H1 (cell line): ENCODE measurements at regions not wholly inside any gene's neighbourhood (a gene's known extent, or its start where the extent isn't known, plus 50 kb on each side); places are given as distances from the start of the nearest gene placed in this dataset.

Experiments used
- EGR1 ChIP-seq: IDR thresholded peaks from 2 replicates; pipeline ENCODE4 v1.6.1; 2011; ENCODE audit warnings: low read depth, low read length, borderline replicate concordance
- RAD21 ChIP-seq, 2 experiments: IDR thresholded peaks in 1 of 2; conservative IDR thresholded peaks in 1 of 2; 2 replicates each; pipeline ENCODE4 v1.6.1; 2011; ENCODE audit warnings: low read depth in 2 of 2, low read length in 2 of 2, improper control_type of control experiment in 1 of 2, inconsistent platforms in 1 of 2, mild to moderate bottlenecking in 1 of 2, moderate library complexity in 1 of 2
- TBP ChIP-seq: IDR thresholded peaks from 2 replicates; pipeline ENCODE4 v1.6.1; 2011; ENCODE audit warnings: low read depth, low read length, improper control_type of control experiment
- ZNF274 ChIP-seq: IDR thresholded peaks from 2 replicates; pipeline ENCODE4 v1.7.0; 2012; ENCODE audit warnings: low read length, borderline replicate concordance; ENCODE audit errors: extremely low read depth

GRCh38 chr9:74001382-74001781, 495.8 kb upstream of the RORB start (continued):
- no peak for TF ChIP-seq EGR1
- no peak for TF ChIP-seq RAD21 (IDR thresholded peaks at IDR 0.05 in 1 of 2, conservative IDR thresholded peaks at IDR 0.05 in 1 of 2; ENCODE audit: low read depth in 2 of 2, low read length in 2 of 2)
- TF ChIP-seq TBP, result no peak
- no peak for TF ChIP-seq ZNF274
